HG02678 (cell line): ENCODE measurements at regions not wholly inside any gene's neighbourhood (a gene's known extent, or its start where the extent isn't known, plus 50 kb on each side); places are given as distances from the start of the nearest gene placed in this dataset.
"Not testable (repeated sequence)": the region's sequence is repeated elsewhere in the genome, so short reads cannot be mapped to it uniquely, and the experiment has no call there.

ENCODE experiments used
- ATAC-seq: cut with Tn5 transposase; IDR thresholded peaks from one replicate; pipeline ENCODE4 v1.9.1; 2021; ENCODE audit warnings: mild to moderate bottlenecking, moderate library complexity; ENCODE audit not compliant: unreplicated experiment

GRCh38 chr5:10921160-10921559 lies 160.1 kb upstream of the DAP start:
- ATAC-seq: no peak

DNA sequence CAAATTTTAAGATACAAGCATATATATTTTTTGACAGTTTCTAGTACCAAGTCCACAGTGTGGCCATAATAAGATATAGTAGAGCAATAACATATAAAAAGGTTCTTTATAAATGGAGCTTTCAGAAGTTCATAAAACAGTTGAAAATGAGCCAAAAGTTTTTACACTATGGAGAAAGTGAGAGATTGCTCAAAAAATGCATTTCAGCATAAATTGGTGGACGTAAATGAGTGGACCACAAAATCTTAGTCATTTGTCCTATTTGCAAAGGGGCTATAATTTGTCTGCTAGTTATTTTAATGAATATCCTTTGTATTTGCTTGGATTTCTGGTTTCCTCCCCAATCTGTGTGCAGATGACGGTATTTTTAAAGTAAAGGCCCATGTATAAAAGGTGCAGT lies 159.4 kb upstream of the DAP start:
- no peak for ATAC-seq

DNA sequence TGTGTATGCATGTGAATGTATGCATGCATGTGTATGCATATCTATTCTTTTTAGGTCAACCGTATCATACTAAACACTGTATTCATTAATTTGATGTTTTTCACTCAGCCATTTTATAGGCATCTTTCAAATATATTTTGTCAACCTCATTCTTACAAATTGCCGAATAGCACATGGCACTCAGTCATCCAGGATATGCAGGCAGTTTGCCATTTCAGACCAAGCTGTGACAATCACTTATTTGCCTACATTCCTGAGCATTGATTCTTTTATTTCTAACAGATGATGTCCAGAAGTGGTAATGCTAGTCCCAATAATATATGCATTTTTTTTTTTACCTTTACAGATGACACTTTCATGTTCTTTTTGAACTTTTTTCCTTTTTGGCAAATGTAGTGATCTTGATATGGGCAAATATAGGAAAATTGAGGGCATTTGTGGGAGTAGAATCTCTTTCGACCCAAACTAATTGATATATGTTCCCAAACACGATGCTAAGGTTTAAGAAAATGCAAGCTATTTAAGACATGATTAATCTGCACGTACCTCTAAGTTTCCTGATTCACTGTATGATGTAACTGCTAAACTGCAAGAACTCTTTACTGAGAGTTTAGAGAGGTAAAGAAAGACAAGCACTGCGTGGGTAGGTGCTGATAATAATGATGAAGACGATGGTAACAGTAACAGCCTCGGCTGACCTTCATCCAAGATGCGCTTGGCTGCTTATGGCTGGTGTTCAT lies 153.9 kb upstream of the DAP start:
- no peak for ATAC-seq

DNA sequence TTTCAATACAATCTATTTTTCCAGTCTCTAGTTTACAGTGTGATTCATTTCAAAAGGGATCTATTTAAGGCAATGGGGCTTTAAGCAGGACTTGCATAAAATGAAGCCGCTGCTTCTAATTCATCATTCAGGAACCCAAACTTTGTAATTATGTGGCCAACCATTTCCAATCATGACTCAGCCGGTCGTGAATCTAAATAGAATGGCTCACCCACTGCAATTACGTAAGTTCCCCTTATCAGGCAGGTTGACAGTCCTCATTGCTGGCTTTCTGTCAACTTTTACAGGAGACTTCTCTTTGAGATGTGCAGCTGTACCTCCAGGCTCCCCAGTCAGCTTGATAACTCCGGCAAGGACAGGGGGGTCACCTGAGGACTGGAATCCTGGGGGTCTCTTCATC lies 152.8 kb upstream of the DAP start:
- no peak for ATAC-seq

GRCh38 chr5:10913181-10913810 lies 152.3 kb upstream of the DAP start:
- no peak for ATAC-seq

GRCh38 chr5:10912435-10912834 lies 151.4 kb upstream of the DAP start:
- ATAC-seq: no peak

- ATAC-seq: no peak
These were observed 149.2 kb upstream of the DAP start for GRCh38 chr5:10910261-10910660.

GRCh38 chr5:10904862-10905432 lies 143.9 kb upstream of the DAP start:
- ATAC-seq: no peak

DNA sequence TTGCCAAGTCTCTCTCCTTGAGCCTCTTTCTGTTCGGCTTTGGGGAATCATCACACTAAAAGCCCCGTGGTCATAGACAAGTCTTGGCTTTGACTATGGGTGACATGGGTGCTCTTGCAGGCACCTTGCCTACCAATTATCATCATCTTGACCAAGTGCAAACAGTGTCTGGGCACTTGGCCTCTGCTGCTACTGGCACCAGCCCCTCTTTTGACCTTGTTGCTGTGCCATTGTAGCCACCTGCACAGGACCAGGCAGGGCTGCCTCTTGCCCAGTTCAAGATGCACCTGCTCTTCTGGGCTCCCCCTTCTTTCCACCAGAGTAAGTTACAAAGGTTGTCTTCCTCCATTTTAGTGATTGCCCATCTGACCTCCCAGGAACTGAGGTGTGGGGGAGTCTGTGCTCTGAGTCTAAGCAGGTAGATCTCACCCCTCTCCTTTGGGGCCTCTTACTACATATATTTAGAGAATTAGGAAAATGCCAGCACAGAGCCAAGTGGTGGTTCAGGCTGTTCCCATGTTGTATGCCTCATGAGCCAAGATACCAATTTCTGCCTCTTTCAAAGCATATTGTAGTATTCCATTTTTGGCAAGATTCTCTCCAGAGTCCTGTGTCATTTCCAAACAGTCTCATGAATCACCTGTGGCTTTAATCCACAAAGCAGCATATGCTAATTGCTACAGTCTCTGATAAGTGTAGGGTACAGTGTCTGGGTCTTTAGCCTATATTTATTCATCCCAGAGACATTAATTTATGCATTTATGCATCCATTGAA lies 142.9 kb upstream of the DAP start:
- ATAC-seq: no peak

DNA sequence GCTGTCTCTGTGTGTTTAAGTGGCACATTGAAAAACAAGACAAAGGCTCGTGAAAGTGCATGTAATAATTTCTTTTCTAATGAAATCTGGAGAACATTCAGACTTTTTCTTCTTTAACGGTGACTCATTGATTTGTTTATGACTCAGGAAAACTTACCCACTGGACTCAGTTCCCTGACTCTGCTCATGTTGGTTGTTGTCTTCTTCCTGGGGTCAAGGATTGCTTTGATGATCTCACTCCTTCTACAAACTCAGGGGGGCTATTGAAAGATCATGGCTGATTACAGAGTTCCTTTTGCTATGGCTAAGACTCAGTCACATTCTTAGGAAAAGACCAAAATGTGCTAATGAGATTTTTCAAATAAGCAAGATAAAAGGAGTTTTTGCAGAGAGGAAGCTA lies 141.1 kb upstream of the DAP start:
- ATAC-seq: no peak

DNA sequence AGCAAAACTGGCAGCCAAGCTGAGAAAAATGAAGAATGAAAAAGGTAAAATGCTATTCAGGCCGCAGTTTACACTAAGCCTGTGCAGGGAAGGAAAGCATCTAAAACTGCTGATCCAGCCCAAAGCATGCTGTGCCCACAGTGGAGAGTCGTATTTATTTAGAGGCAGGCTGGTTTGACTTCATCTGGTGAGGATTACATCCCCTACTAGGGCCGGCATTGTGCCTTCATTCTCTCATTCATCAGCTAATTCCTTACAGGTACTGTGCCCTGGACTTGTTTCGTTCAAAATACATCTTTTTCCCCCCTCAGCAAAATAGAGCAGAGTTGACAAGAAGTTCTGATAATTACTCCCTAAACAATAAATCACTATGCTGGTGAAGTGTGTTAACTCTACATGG lies 137.5 kb upstream of the DAP start:
- ATAC-seq: no peak

- ATAC-seq: no peak
These were observed 135.0 kb upstream of the DAP start for GRCh38 chr5:10896016-10896415.

DNA sequence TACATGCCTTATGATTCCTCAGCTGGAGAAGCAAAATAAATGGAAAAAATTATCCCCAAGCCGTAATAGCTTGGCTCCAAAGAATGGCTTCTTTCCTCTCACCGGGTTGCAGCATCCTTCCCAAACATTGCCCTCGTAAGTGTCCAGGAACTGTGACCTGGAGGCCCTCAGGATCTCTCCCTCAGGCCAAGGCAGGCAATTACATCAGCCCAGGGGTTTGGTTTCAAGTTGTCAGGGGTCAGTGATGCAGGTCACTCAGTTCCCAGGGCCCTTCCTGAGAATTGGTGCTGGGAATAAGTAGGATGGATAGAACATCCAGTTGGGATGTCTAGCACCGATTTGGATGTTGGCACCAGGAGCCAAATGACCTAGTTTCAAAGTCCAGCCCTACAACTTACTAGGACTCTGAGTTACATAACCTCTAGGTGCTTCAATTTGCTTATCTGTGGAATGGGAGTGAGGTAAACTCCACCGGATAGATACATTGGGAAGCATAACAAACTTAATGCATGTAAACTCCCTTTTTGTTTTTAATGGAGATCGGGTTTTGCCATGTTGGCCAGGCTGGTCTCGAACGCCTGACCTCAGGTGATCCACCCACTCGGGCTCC lies 133.5 kb upstream of the DAP start:
- no peak for ATAC-seq

GRCh38 chr5:10892911-10893215 lies 131.8 kb upstream of the DAP start:
- ATAC-seq: no peak

DNA sequence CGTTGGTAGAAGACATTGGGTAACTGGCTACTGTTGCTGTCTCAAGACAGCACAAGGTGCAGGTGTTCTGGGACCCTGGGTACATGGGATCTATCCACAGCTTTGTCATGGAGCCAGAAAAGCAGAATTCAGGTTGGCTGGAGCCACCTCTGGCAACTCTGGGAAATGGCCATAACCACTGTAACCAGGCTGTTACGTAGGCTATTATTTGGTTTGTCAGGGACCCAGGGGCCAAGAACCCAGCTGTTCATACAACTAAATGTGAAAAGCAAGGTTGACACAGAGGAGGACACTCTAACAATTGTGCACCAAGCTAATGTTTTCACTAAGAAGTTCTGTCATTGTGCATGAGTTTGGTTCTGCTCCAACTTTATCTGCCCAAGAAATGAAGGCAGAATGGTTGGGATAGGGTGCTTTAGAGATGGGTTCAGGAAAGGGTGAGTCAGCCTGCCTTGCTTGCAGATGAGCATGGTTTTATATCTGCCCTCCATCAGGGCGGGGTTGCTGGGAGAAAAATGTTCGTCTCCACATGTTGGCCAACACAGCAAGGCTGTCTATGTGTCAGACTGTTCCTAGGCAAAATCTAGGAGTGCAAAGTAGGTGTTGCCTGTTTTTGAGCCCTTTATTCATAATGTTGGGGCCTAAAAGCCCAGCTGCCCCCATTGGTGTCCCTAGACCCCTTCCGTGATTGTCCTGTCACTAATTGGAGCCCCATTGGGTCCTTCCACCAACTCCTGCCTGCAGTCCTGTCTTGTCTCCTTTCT lies 131.3 kb upstream of the DAP start:
- ATAC-seq: no peak

DNA sequence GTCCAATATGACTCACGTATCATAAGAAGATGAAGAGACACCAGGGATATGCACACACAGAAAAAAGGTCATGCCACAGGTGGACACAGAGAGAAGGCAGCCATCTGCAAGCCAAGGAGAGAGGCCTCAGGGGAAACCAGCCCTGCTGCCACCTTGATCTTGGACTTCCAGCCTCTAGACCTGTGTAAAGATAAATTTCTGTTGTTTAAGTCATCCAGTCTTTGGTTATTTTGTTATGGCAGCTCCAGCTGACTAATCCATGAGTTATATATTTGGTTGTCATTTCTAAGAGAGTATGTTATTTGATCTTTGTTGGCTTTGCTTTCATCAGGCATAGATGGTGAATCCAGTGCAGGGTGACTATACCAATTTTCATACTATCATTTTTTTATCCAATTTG lies 130.2 kb upstream of the DAP start:
- no peak for ATAC-seq

DNA sequence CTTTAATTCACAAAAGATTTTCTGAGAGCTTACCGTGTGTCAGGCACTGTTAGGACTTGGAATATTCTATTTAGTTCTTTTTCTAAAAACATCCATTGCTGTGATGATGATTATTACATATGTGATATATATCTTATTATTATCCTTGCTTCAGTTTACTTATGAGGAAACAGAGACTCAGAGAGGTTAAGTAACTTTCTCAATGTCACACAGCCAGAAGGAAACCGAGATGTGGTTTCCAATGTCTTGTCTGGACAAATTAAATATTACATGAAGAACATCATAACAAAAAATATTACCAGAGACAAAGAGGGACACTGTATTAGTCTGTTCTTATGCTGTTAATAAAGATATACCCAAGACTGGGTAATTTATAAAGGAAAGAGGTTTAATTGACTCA lies 125.5 kb upstream of the DAP start:
- no peak for ATAC-seq

GRCh38 chr5:10885026-10885425 lies 124.0 kb upstream of the DAP start:
- no peak for ATAC-seq

DNA sequence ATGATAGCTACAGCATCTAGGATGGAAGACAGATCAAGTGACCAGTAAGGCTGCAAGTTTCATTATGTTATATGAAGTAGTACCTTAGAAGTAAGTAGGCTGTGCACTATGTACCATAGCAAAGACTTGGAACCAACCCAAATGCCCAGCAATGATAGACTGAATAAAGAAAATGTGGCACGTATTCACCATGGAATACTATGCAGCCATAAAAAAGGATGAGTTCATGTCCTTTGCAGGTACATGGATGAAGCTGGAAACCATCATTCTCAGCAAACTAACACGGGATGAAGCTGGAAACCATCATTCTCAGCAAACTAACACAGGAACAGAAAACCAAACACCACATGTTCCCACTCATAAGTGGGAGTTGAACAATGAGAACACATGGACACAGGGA lies 122.9 kb upstream of the DAP start:
- not testable (repeated sequence) for ATAC-seq

DNA sequence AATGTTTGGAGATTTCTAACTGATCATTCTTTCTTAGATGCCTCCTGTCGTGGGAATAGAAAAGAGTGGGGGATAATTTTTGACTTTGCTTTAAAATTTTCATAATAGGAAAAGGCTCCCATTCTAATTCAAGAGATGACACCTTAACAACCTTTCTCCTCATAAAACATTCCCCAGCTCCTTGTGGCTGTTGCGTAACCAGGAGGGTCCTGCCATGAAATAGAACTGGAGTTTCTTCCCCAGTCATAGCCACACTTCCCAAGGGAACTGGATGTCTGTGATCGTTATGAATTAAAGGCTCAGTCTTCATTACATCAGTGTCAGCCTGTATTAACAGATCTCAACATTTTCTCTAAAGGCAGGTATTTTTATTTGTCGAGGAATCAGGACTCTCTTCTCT lies 119.9 kb upstream of the DAP start:
- ATAC-seq: no peak

DNA sequence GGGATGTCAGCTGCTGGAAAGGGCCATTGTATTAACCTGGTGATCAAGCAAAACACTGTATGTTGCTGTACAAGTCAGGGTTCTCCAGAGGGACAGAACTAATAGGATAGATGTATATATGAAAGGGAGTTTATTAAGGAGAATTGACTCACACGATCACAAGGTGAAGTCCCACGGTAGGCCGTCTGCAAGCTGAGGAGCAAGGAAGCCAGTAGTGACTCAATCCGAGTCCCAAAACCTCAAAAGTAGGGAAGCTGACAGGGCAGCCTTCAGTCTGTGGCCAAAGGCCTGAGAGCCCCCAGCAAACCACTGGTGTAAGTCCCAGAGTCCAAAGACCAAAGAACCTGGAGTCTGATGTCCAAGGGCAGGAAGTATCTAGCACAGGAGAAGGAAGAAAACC lies 116.0 kb upstream of the DAP start:
- ATAC-seq: not testable (repeated sequence)
